OCI-LY7 (cell line): ENCODE measurements at regions not wholly inside any gene's neighbourhood (a gene's known extent, or its start where the extent isn't known, plus 50 kb on each side); places are given as distances from the start of the nearest gene placed in this dataset.

Experiments used
- BruUV-seq: library from RNA; stranded (reverse); fragments of 400-500 nt; replicated peaks from 2 replicates; lab custom pipeline; 2021; lab: Mats Ljungman, UMichigan
- CTCF ChIA-PET: fragments of 300-600 bp; sonication (Branson Sonifier 250); formaldehyde crosslinking; loops from one replicate; lab custom pipeline; 2022; ENCODE audit warnings: antibody characterized with exemption; ENCODE audit not compliant: unreplicated experiment; lab: Charles Lee
- POLR2A ChIA-PET: fragments of 300-600 bp; sonication (Branson Sonifier 250); formaldehyde crosslinking; loops from one replicate; lab custom pipeline; 2022; ENCODE audit warnings: antibody characterized with exemption; lab: Charles Lee
- DNase-seq: peaks from one replicate; pipeline ENCODE4 v3.0.0-alpha.2; 2015; ENCODE audit warnings: low spot score
- H2AFZ ChIP-seq: fragments of 200-600 bp; sonication (generic), shearing (Covaris generic); 2 replicates; pipeline ENCODE4 v1.6.1; 2014; ENCODE audit warnings: mild to moderate bottlenecking, antibody characterized with exemption, low read length, moderate library complexity
- H3K27ac ChIP-seq: fragments of 200-600 bp; sonication (generic); 2 replicates; pipeline ENCODE4 v1.5.1; 2014; ENCODE audit warnings: mixed run types, low read depth, mild to moderate bottlenecking, moderate library complexity, low read length, inconsistent platforms; ENCODE audit not compliant: poor library complexity, severe bottlenecking
- H3K36me3 ChIP-seq: fragments of 200-600 bp; sonication (generic); 2 replicates; pipeline ENCODE4 v1.6.1; 2014; ENCODE audit warnings: mild to moderate bottlenecking, antibody characterized with exemption, low read length, moderate library complexity, mixed read lengths; ENCODE audit not compliant: insufficient read depth
- H3K4me1 ChIP-seq: fragments of 200-600 bp; sonication (generic); 2 replicates; pipeline ENCODE4 v1.5.1; 2014; ENCODE audit warnings: mild to moderate bottlenecking, low read length; ENCODE audit not compliant: insufficient read depth, poor library complexity, severe bottlenecking
- H3K4me2 ChIP-seq: fragments of 200-600 bp; sonication (generic); 2 replicates; pipeline ENCODE4 v1.6.1; 2014; ENCODE audit warnings: mild to moderate bottlenecking, low read length
- H3K4me3 ChIP-seq: fragments of 200-600 bp; sonication (generic); 2 replicates; pipeline ENCODE4 v1.5.1; 2014; ENCODE audit warnings: mild to moderate bottlenecking, low read depth, low read length; ENCODE audit not compliant: poor library complexity, severe bottlenecking
- H3K79me2 ChIP-seq: fragments of 200-600 bp; sonication (generic); 2 replicates; pipeline ENCODE4 v1.6.1; 2016; ENCODE audit warnings: low read depth, mild to moderate bottlenecking, low read length, moderate library complexity, mixed read lengths; ENCODE audit not compliant: insufficient read depth
- H3K9me2 ChIP-seq: fragments of 200-600 bp; sonication (generic); 2 replicates; pipeline ENCODE4 v1.6.1; 2016; ENCODE audit warnings: mild to moderate bottlenecking, low read length, mixed read lengths; ENCODE audit not compliant: insufficient read depth
- H3K9me3 ChIP-seq: fragments of 200-600 bp; sonication (generic); 2 replicates; pipeline ENCODE4 v1.6.1; 2014; ENCODE audit warnings: mild to moderate bottlenecking, mixed run types, low read length, mixed read lengths
- H4K20me1 ChIP-seq: fragments of 200-600 bp; sonication (generic); 2 replicates; pipeline ENCODE4 v1.6.1; 2014; ENCODE audit warnings: mild to moderate bottlenecking, antibody characterized with exemption, low read length, moderate library complexity, mixed read lengths; ENCODE audit not compliant: insufficient read depth
- EZH2phosphoT487 ChIP-seq: fragments of 200-600 bp; sonication (generic); IDR thresholded peaks from 2 replicates; pipeline ENCODE4 v1.6.1; 2018; ENCODE audit warnings: low read depth, borderline replicate concordance, mild to moderate bottlenecking, mixed run types, antibody characterized with exemption, low read length, moderate library complexity, mixed read lengths
- intact Hi-C: fragments of 100-400 bp; cut with micrococcal nuclease; formaldehyde crosslinking; loops from one replicate; pipeline ENCODE4 v1.10.0; 2022; ENCODE audit not compliant: unreplicated experiment
- TF ChIP-seq, protein P1 (sequence below): fragments of 200-600 bp; sonication (generic); conservative IDR thresholded peaks from 2 replicates; pipeline ENCODE4 v1.5.1; 2014; ENCODE audit warnings: mild to moderate bottlenecking, antibody characterized with exemption, low read length, moderate library complexity, mixed read lengths

DNA sequence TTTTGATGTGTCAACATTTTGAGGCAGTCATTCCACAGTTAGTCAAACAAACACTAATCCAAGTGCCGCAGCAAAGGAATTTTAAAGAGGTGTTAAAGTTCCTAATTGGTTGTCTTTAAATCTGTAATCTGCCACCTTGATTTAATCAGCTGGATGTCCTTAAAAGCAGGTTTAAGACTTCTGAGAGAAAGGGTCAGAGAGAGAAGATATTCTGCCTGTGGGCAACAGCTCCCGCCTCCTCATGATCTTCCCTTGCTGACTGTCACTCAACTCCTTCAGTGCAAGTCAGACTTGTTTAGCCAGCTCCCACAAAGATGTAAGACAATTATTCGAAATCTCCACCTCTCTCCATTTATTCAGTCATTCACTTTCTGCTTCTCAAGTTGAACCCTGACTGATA is 92.6 kb upstream of the MYRIP start:
- Histone ChIP-seq H4K20me1 (no peaks in the 10 kb centered on the region), H3K9me3 (no peaks in the 10 kb centered on the region), H3K4me3 (no peak overlapping the region), H3K79me2 (no peaks in the 10 kb centered on the region), H3K9me2 (no peaks in the 10 kb centered on the region), H2AFZ (no peak overlapping the region), H3K4me1 (no peaks in the 10 kb centered on the region), H3K4me2 (no peak overlapping the region), H3K27ac (no peak overlapping the region), H3K36me3 (no peaks in the 10 kb centered on the region)
- intact Hi-C loops: no loop called here
- POLR2A ChIA-PET: interaction anchor here (0.6 kb wide), 2 partner anchors 15 to 62 kb away, joined by 3 to 4 read pairs; no protein-coding TSS in a partner anchor
- no peak for DNase-seq
- no peak for TF ChIP-seq EZH2phosphoT487
- TF ChIP-seq, protein P1, sequence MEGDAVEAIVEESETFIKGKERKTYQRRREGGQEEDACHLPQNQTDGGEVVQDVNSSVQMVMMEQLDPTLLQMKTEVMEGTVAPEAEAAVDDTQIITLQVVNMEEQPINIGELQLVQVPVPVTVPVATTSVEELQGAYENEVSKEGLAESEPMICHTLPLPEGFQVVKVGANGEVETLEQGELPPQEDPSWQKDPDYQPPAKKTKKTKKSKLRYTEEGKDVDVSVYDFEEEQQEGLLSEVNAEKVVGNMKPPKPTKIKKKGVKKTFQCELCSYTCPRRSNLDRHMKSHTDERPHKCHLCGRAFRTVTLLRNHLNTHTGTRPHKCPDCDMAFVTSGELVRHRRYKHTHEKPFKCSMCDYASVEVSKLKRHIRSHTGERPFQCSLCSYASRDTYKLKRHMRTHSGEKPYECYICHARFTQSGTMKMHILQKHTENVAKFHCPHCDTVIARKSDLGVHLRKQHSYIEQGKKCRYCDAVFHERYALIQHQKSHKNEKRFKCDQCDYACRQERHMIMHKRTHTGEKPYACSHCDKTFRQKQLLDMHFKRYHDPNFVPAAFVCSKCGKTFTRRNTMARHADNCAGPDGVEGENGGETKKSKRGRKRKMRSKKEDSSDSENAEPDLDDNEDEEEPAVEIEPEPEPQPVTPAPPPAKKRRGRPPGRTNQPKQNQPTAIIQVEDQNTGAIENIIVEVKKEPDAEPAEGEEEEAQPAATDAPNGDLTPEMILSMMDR: no peak
- CTCF ChIA-PET: no interaction called here
- BruUV-seq: no TSS peak

DNA sequence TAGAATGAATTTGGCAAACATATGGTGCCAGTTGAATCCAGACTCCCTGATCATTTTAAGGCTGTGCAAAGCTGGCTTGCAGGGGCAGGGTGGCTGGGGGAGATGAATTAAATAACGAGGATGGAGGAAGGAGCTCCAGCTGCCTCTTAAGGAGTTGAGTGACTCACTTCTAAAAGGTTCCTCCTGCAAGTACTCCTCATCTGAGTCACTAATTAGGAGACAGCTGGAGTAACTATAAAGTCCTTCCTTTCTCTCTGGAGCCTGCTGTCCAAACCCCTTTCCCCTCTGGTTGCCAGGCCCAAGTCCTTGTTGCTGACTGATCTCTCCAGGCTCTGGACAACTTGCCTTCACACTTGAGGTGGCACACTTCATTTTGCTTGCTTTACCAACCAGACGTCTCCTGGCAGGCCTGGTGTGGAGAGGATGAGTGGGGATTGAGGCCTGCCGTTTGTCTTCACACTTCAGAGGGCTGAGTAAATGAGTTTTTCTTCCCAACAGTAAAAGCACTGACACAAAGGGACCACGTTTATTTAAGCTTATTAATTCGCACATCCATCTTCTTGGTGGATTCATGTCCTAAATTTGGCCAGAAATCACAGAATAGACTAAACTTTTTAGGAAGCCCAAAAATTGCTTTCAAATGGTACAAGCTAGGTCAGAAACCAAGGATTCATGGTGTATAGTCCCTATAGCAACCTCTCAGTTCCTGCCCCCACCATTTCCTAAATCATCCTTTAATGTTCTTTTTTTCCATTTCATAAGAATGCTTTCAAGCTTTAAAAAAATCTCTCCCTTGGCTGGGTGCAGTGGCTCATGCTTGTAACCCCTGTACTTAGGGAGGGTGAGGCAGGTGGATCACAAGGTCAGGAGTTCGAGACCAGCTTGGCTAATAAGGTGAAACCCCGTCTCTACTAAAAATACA is 90.5 kb upstream of the MYRIP start:
- TF ChIP-seq EZH2phosphoT487: no peak
- TF ChIP-seq, protein P1: no peak
- ChIA-PET CTCF (no interaction called here), POLR2A (no interaction called here)
- Histone ChIP-seq H3K36me3 (no peaks in the 10 kb centered on the region), H3K9me3 (no peaks in the 10 kb centered on the region), H3K4me2 (no peak overlapping the region), H3K9me2 (no peaks in the 10 kb centered on the region), H3K4me3 (no peak overlapping the region), H3K27ac (no peak overlapping the region), H4K20me1 (no peaks in the 10 kb centered on the region), H2AFZ (no peak overlapping the region), H3K4me1 (no peaks in the 10 kb centered on the region), H3K79me2 (no peaks in the 10 kb centered on the region)
- no peak for DNase-seq
- intact Hi-C loops: no loop called here
- BruUV-seq: no TSS peak

DNA sequence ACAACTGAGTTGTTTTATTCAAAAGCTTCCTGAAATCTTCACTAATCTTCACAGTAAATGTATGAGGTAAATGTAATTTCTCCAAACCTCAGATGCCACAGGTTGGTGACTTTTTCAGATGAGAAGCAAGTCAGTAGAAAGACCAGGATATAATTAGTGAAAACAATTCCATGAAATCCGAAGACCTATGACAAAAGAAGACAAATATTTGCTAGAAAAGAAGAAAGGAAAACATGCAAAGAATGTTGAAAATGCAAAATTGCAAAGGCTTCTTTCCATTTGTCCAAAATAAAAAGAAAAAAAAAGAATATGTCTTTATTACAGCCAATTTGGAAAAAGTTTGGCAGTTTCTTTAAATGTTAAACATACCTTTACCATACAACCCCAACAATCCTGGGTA is 88.3 kb upstream of the MYRIP start:
- ChIA-PET CTCF (no interaction called here), POLR2A (no interaction called here)
- no peaks in the 10 kb centered on the region for H3K4me1 ChIP-seq
- BruUV-seq: no TSS peak
- H3K9me3 ChIP-seq: no peaks in the 10 kb centered on the region
- no peaks in the 10 kb centered on the region for H3K36me3 ChIP-seq
- no peaks in the 10 kb centered on the region for H4K20me1 ChIP-seq
- H3K4me2 ChIP-seq: no peak overlapping the region
- no peak overlapping the region for H3K4me3 ChIP-seq
- H3K27ac ChIP-seq: no peak overlapping the region
- intact Hi-C loops: no loop called here
- H3K79me2 ChIP-seq: no peaks in the 10 kb centered on the region
- H2AFZ ChIP-seq: no peak overlapping the region
- no peaks in the 10 kb centered on the region for H3K9me2 ChIP-seq
- DNase-seq: no peak
- TF ChIP-seq, protein P1: no peak
- TF ChIP-seq EZH2phosphoT487: no peak
